LNCaP clone FGC (cell line): ENCODE measurements at regions not wholly inside any gene's neighbourhood (a gene's known extent, or its start where the extent isn't known, plus 50 kb on each side); places are given as distances from the start of the nearest gene placed in this dataset.

Source experiments
- DNase-seq: peaks from one replicate; pipeline ENCODE4 v3.0.0-alpha.2; 2011; ENCODE audit warnings: low read depth
- H3K4me3 ChIP-seq: 2 replicates; pipeline ENCODE4 v1.5.1; 2011; ENCODE audit warnings: mild to moderate bottlenecking, low read depth, low read length, control low read depth
- TF ChIP-seq, protein P1 (sequence below): IDR thresholded peaks from 2 replicates; pipeline ENCODE4 v1.5.1; 2012; ENCODE audit warnings: mild to moderate bottlenecking; ENCODE audit not compliant: control insufficient read depth, insufficient read depth; ENCODE audit errors: extremely low read depth

DNA sequence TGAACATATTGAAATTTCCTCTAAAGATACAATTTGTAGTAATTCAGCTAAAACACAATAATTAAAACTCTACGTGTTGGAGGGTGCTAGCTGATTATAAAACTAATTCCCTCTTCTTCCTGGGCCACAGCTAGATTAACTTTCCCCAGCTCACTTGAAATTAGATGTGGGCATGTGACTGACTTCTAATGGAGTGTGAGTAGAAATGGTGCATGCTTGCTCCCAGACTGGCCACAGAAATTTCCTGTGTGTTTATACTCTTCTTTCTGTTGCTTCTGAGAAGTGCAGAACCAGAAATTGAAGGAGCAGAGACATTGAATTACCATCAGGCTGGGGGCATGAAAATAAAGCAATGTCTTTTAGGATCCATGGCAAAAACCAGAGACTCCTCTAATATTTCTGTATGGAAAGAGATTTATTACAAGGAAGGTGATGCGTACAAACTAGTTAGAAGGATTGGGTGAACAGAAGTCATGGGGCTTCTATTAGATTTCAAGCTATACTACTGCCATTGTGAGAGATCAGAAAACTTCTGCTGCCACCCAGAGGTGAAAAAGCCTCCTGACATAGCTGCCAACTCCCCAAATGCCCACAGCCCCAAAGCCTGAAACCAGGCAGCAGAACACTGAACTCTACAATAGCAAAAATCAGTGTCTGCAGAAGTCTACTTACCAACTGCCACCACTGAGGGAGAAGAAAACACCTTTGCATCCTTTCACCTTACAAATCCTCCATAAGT is 379.2 kb upstream of the MIR17HG start:
- DNase-seq = peak; percentile 25
- H3K4me3 ChIP-seq = no peak overlapping the region
- TF ChIP-seq, protein P1, sequence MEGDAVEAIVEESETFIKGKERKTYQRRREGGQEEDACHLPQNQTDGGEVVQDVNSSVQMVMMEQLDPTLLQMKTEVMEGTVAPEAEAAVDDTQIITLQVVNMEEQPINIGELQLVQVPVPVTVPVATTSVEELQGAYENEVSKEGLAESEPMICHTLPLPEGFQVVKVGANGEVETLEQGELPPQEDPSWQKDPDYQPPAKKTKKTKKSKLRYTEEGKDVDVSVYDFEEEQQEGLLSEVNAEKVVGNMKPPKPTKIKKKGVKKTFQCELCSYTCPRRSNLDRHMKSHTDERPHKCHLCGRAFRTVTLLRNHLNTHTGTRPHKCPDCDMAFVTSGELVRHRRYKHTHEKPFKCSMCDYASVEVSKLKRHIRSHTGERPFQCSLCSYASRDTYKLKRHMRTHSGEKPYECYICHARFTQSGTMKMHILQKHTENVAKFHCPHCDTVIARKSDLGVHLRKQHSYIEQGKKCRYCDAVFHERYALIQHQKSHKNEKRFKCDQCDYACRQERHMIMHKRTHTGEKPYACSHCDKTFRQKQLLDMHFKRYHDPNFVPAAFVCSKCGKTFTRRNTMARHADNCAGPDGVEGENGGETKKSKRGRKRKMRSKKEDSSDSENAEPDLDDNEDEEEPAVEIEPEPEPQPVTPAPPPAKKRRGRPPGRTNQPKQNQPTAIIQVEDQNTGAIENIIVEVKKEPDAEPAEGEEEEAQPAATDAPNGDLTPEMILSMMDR = peak; percentile 61

DNA sequence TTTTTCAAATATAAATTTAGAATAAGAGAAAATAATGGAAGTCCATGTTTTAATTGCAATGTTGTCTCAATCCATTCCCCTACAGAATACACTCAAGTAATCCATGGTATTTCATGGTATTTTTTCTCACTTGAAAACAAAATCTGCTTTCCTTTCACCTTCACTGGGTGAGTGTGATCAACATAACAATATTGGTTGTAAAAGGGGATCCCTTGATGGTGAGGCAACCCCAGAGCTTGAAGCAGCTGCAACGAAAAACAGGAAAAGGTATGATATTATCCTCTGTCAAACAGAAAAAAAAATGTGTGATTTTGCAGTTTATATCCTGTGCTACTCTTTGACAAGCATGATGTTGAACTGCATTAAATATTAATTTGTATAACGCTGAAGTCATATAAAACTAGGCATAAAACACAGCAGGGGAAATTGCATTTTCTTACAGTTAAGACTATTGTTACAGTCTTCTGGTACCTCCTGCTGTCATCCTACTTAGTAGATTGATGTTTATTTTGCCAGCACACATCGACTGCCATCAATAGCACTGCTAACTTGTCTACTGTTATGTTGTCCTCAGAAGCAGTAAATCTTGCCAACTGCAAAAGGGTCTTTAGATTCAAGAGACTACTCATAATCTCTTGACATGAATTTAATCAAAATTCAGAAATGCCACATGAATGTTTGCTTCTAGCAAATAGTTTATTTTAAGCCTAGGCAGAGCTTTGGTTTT is 373.1 kb upstream of the MIR17HG start:
- no peak for DNase-seq
- H3K4me3 ChIP-seq = no peak overlapping the region
- TF ChIP-seq, protein P1 = no peak

GRCh38 chr13:90979059-90979458 is 368.4 kb upstream of the MIR17HG start:
- DNase-seq = no peak
- TF ChIP-seq, protein P1 = no peak
- no peak overlapping the region for H3K4me3 ChIP-seq

DNA sequence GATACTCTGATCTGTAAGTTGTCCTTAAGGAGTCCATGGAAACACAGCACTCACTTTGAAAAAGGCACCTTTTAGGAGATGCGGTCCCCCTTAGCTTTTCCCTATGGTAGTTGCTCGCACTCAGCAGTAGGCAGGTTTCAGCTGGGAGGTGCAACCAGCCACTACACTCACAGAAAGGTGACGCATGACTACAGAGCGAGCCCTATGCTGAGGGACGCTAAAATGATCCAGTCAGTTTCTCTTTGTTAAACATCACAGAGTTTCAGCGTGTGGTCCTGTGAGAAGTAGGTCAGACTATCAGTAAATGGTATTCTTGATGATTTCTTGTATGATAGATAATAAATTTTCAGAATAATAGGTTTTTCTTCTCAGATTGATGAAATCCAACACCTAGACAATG is 362.7 kb upstream of the MIR17HG start:
- no peak overlapping the region for H3K4me3 ChIP-seq
- TF ChIP-seq, protein P1 = no peak
- no peak for DNase-seq

DNA sequence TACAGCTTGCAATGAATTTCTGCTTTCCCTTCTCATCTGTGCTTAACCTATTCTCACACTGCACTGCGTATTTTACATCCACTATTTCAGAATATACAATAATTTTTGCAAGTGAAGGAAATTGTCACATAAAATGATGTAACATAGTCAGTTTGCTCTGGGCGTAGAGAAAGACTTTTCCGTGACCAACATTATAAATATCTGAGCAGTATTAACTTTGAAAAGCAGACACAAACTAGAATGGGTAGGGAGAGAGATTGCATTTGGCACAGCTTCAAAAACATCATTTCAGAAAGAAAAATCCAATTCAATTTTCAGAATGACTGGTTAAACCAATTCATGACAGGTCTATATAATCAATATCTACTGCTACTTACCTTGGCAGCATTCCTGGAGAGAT is 352.5 kb upstream of the MIR17HG start:
- DNase-seq = no peak
- H3K4me3 ChIP-seq = no peak overlapping the region
- TF ChIP-seq, protein P1 = no peak

DNA sequence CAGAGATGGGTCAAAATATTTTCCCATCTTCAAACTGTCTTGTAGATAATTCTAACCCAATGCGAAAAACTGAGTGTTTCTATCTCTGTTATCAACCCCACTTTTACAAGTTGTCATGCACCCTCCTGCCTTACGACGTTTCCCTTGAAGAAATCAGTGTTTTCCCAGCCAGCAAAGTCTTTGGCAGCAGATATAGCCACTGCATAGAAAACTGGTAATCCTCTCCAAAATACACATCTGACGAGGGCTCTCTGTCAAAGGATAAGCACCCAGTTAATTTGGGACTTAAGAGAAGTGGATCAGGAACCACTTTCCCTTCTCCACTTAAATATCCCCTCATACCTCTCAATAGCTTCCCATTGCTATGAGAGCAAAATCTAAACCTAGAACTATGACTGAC is 351.9 kb upstream of the MIR17HG start:
- TF ChIP-seq, protein P1 = no peak
- H3K4me3 ChIP-seq = no peak overlapping the region
- DNase-seq = no peak
